Skeletal muscle tissue (tissue), 3 donors: ENCODE measurements at regions not wholly inside any gene's neighbourhood (a gene's known extent, or its start where the extent isn't known, plus 50 kb on each side); places are given as distances from the start of the nearest gene placed in this dataset.
A peak's percentile ranks its signal among the peaks of the same experiment; 100 is the strongest.

ENCODE experiments used
- H3K27ac ChIP-seq: one replicate; pipeline ENCODE4 v1.7.0; 2013; ENCODE audit warnings: mild to moderate bottlenecking, low read depth, low read length, inconsistent platforms
- H3K27me3 ChIP-seq, 3 donors: one replicate each; pipeline ENCODE4 v1.7.0; 2013; ENCODE audit warnings: low read length in 3 of 3; ENCODE audit not compliant: control insufficient read depth in 3 of 3, insufficient read depth in 3 of 3
- H3K36me3 ChIP-seq, 3 donors: one replicate each; pipeline ENCODE4 v1.7.0; 2013; ENCODE audit warnings: low read length in 3 of 3; ENCODE audit not compliant: control insufficient read depth in 3 of 3, insufficient read depth in 3 of 3
- H3K4me1 ChIP-seq, 3 donors: one replicate each; pipeline ENCODE4 v1.7.0; 2013; ENCODE audit warnings: low read length in 3 of 3, mild to moderate bottlenecking in 3 of 3; ENCODE audit not compliant: control insufficient read depth in 3 of 3, insufficient read depth in 3 of 3
- H3K4me3 ChIP-seq, 3 donors: one replicate each; pipeline ENCODE4 v1.7.0; 2013; ENCODE audit warnings: low read length in 3 of 3
- H3K9ac ChIP-seq, 3 donors: one replicate each; pipeline ENCODE4 v1.7.0; 2013; ENCODE audit warnings: low read length in 3 of 3, mild to moderate bottlenecking in 3 of 3, moderate library complexity in 2 of 3, low read depth in 1 of 3
- H3K9me3 ChIP-seq, 3 donors: one replicate each; pipeline ENCODE4 v1.7.0; 2013; ENCODE audit warnings: low read length in 3 of 3; ENCODE audit not compliant: control insufficient read depth in 3 of 3
- donor health status: Osteomylitis.

DNA sequence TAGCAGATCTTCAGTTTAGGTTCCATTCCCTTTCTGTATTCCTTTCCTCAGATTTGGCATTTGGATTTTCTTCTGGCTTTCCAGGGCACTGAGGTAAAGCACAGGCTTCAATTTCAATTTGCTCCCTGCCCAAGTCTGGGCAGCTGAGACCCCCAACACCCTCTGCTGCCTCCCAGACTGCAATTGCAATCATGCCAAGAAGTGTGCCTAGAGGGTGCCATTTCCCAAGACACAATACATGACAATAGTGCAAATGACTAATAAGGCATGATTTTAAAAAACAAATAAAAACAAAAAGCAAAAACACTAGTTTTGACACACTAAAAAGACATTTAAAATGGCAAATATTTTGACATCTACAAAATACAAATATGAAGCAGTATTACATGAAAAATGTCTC is 364.8 kb downstream of the EPM2A start:
- Histone ChIP-seq H3K9me3 (no peaks in the 10 kb centered on the region), H3K27me3 (no peaks in the 10 kb centered on the region), H3K9ac (no peak overlapping the region), H3K36me3 (no peaks in the 10 kb centered on the region), H3K27ac (no peak overlapping the region), H3K4me3 (no peak overlapping the region), H3K4me1 (peaks cover 0 to 8% (median 0%) of the 10 kb centered on the region in 3 donors)

DNA sequence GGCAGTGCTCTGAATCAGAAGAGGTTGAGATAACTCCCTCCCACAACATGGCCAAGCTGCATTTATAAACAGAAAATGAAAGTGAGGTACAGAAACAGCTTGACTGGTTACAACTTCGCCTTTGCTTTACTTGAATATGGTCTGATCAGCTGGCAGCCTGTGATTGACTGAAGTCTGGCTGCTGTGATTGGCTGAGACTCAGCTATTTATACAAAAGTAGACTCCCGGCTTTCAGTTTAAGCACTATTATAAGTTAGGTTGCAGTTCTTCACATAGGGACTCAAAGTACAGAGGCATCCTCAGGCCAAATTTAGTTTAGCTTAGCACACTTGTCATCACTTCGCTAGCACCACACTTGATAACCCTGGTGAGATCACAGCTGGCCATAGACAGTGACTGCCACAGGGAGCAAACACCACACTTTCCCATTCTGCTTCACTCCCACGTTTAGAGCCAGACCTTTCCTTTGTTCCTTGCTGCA is 362.6 kb downstream of the EPM2A start:
- H3K27ac ChIP-seq = peak overlapping the region; percentile 51

DNA sequence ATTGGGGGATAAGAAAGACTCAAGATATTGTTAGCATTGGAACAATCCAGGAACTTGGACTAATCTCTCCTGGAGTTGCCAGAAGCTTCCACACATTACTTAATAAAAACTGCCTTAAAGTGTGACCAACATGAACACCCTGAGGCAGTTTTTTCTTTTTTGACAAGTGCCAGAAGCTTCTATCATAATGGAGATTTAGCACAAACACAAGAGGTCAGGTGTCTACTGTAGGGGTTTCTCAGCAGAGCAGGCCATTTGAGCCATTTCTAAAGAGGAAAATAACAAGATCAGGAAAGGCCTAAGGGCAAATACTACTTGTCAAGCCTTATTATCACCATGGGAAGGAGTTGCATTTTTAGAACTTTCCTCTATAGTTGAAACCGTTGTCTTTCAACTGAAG is 361.5 kb downstream of the EPM2A start:
- no peaks in the 10 kb centered on the region for H3K36me3 ChIP-seq
- H3K9me3 ChIP-seq = peaks cover 0 to 5% (median 0%) of the 10 kb centered on the region in 3 donors
- no peak overlapping the region for H3K9ac ChIP-seq
- H3K4me3 ChIP-seq = no peak overlapping the region
- H3K27ac ChIP-seq = no peak overlapping the region
- H3K27me3 ChIP-seq = no peaks in the 10 kb centered on the region
- H3K4me1 ChIP-seq = peaks cover 0 to 8% (median 0%) of the 10 kb centered on the region in 3 donors

More for the DNA sequence above, 362.6 kb downstream of the EPM2A start:
- peaks cover 0 to 5% (median 0%) of the 10 kb centered on the region in 3 donors for H3K9me3 ChIP-seq
- peaks cover 0 to 8% (median 0%) of the 10 kb centered on the region in 3 donors for H3K4me1 ChIP-seq
- peak overlapping the region in 2 of 3 donors; percentile 25 to 60 for H3K9ac ChIP-seq
- H3K4me3 ChIP-seq = peak overlapping the region; percentile 49 to 69 (median 57)
- H3K36me3 ChIP-seq = no peaks in the 10 kb centered on the region
- H3K27me3 ChIP-seq = no peaks in the 10 kb centered on the region

DNA sequence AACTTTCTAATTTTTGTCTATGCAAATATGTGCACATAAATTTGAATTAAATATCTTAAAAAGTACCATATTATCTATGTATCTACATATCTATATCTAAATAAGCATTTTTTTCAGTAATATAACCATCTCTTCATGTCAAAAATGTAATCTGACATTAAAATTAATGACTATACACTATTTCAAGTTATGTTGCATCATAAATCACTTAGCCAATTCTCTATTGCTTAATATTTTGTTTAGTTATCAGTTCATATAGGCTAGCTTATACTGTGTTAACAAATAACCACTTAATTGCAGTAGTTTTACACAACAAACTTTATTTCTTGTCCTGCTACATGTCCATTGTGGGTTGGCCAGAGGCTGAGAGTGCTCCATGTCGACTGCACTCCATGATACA is 360.8 kb downstream of the EPM2A start:
- Histone ChIP-seq H3K4me1 (peaks cover 0 to 8% (median 0%) of the 10 kb centered on the region in 3 donors), H3K9ac (no peak overlapping the region), H3K27ac (no peak overlapping the region), H3K27me3 (no peaks in the 10 kb centered on the region), H3K36me3 (no peaks in the 10 kb centered on the region), H3K9me3 (peaks cover 0 to 5% (median 0%) of the 10 kb centered on the region in 3 donors), H3K4me3 (no peak overlapping the region)

DNA sequence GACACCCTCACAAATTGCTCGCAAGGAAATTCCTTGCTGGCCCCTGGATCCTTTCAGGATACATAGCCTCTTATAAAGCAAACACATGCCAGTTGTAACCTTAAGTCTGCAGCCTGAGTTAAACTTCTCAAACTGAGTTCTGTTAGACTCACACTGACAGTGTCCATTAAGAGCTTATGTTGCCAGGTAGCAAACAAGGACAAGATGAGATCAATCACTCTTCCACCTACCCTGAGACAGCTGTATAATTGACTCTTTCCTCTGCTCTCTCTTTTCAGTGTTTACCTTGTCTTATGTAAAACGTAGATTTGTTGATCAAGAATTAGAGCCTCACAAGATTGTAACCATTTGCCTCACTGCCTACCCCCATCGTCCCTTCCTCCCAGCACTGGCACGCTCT is 359.8 kb downstream of the EPM2A start:
- Histone ChIP-seq H3K4me3 (no peak overlapping the region), H3K36me3 (no peaks in the 10 kb centered on the region), H3K27ac (no peak overlapping the region)

DNA sequence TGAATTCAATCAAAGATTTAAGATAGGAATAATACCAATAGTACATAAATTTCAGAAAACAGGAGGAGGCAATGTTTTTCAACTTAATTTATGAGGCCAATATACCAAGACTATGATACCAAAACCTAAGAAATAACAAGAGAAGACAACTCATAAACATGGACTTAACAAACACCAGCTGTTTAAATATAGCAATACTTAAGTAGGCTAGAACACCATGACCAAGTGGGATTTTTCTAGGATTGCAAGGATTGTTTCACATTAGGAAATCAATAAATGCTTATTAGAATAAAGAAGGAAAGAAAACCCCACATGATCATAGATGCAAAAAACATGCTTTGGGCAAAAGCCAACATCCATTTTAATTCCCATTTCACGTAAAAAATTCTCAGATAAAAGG is 355.1 kb downstream of the EPM2A start:
- no peaks in the 10 kb centered on the region for H3K27me3 ChIP-seq
- H3K27ac ChIP-seq = no peak overlapping the region
- H3K4me1 ChIP-seq = no peaks in the 10 kb centered on the region
- H3K9me3 ChIP-seq = peaks cover 0 to 5% (median 0%) of the 10 kb centered on the region in 3 donors
- H3K9ac ChIP-seq = no peak overlapping the region
- no peaks in the 10 kb centered on the region for H3K36me3 ChIP-seq
- H3K4me3 ChIP-seq = no peak overlapping the region

More for the DNA sequence above, 359.8 kb downstream of the EPM2A start:
- Histone ChIP-seq H3K27me3 (no peaks in the 10 kb centered on the region), H3K9me3 (peaks cover 0 to 5% (median 0%) of the 10 kb centered on the region in 3 donors), H3K4me1 (peaks cover 0 to 8% (median 0%) of the 10 kb centered on the region in 3 donors), H3K9ac (no peak overlapping the region)

DNA sequence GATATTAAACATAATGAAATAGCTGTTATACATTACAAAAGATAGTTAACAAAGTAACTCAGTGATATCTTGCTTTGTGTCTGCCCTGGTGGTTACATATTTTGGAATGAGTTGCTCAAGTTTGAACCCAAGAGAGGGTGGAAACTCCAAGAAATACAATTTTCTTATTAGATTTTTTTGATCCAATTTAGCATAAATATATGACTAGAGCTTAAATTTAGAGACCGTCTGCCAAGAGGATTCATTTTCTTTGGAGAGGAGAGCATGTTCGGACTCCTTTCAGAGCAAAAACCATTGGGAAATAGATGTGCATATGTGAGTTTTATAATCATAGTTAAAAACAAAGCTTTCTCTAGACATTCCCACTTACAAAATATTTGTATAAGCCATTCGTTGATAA is 353.4 kb downstream of the EPM2A start:
- H3K36me3 ChIP-seq = no peaks in the 10 kb centered on the region

DNA sequence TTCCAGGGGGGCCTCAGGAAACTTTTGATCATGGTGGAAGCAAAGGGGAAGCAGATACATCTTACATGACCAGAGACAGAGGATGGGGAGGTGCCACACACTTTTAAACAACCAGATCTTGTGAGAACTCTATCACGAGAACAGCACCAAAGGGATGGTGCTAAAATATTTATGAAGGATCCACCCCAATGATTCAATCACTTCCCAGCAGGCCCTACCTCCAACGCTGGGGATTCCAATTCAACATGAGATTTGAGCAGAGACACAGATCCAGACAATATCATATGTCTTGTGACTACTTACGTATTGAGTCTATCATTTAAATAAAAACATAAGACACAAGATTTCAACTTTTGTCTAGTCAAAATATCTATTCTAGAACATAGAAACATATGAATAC is 351.9 kb downstream of the EPM2A start:
- no peak overlapping the region for H3K9ac ChIP-seq
- H3K27me3 ChIP-seq = no peaks in the 10 kb centered on the region
- H3K27ac ChIP-seq = no peak overlapping the region
- no peaks in the 10 kb centered on the region for H3K36me3 ChIP-seq
- H3K9me3 ChIP-seq = no peaks in the 10 kb centered on the region
- H3K4me1 ChIP-seq = no peaks in the 10 kb centered on the region
- H3K4me3 ChIP-seq = no peak overlapping the region

More for the DNA sequence above, 353.4 kb downstream of the EPM2A start:
- no peak overlapping the region for H3K4me3 ChIP-seq
- H3K4me1 ChIP-seq = no peaks in the 10 kb centered on the region
- no peaks in the 10 kb centered on the region for H3K27me3 ChIP-seq
- no peak overlapping the region for H3K27ac ChIP-seq
- H3K9me3 ChIP-seq = peaks cover 0 to 5% (median 0%) of the 10 kb centered on the region in 3 donors
- no peak overlapping the region for H3K9ac ChIP-seq

DNA sequence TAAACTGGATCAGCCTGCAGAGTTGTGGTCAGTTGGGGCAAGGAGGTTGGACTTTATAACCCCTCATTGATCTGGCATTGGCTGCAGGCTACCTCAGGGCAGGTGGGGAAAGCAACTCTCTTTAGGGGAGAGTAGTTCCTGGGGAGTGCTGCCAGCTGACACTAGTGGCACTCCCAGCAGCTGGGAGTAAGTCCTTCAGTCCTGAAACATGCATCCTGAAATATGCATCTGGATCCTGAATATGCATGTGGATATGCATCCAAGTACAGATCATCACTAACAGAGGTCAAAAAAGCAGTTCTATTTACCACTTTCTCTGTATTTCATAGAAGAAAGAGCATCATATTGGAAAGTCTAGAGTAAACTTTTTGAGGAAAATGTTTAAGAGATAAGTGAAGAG is 350.8 kb downstream of the EPM2A start:
- Histone ChIP-seq H3K27me3 (no peaks in the 10 kb centered on the region), H3K9me3 (no peaks in the 10 kb centered on the region), H3K4me3 (no peak overlapping the region), H3K27ac (no peak overlapping the region), H3K9ac (no peak overlapping the region), H3K4me1 (no peaks in the 10 kb centered on the region), H3K36me3 (no peaks in the 10 kb centered on the region)

DNA sequence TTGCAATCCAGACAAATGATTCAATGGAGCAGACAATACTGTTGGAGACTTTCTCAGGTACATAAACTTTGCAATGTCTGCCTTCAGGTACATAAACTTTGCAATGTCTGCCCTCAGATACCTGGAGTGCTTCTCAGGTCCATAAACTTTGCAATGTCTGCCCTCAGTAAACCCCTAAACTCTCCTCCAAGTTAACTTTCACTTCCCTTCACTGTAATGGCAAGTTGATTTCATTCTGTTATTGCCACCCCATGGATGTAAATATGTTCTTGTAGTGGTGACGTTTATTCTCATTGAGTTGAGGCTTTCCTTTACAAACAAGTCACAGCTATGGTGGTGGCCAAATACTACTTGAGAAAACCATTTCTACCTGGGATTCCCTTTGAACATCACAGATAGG is 338.8 kb downstream of the EPM2A start:
- Histone ChIP-seq H3K9ac (no peak overlapping the region), H3K36me3 (no peaks in the 10 kb centered on the region), H3K4me3 (no peak overlapping the region), H3K9me3 (no peaks in the 10 kb centered on the region), H3K4me1 (no peaks in the 10 kb centered on the region), H3K27ac (no peak overlapping the region), H3K27me3 (no peaks in the 10 kb centered on the region)
